HG03060 (cell line): ENCODE measurements at regions not wholly inside any gene's neighbourhood (a gene's known extent, or its start where the extent isn't known, plus 50 kb on each side); places are given as distances from the start of the nearest gene placed in this dataset.
"Not testable (repeated sequence)": the region's sequence is repeated elsewhere in the genome, so short reads cannot be mapped to it uniquely, and the experiment has no call there.

Experiments
- ATAC-seq: cut with Tn5 transposase; IDR thresholded peaks from one replicate; pipeline ENCODE4 v1.9.1; 2021; ENCODE audit warnings: low read depth, moderate number of reproducible peaks; ENCODE audit not compliant: unreplicated experiment

- ATAC-seq = no peak
Measured at GRCh38 chr2:193251909-193252308, 1057.2 kb upstream of the TMEFF2 start.

GRCh38 chr2:193250389-193250788 is 1055.7 kb upstream of the TMEFF2 start:
- no peak for ATAC-seq

- ATAC-seq = no peak
Measured at GRCh38 chr2:193240752-193241151, 1046.0 kb upstream of the TMEFF2 start.

- no peak for ATAC-seq
Measured at GRCh38 chr2:193231634-193232033, 1036.9 kb upstream of the TMEFF2 start.

GRCh38 chr2:193228276-193228675 is 1033.5 kb upstream of the TMEFF2 start:
- no peak for ATAC-seq

GRCh38 chr2:193222454-193222853 is 1027.7 kb upstream of the TMEFF2 start:
- no peak for ATAC-seq

GRCh38 chr2:193219413-193219812 is 1024.7 kb upstream of the TMEFF2 start:
- no peak for ATAC-seq

GRCh38 chr2:193201583-193201982 is 1006.9 kb upstream of the TMEFF2 start:
- no peak for ATAC-seq

GRCh38 chr2:193199322-193199721 is 1004.6 kb upstream of the TMEFF2 start:
- no peak for ATAC-seq

GRCh38 chr2:193187816-193188215 is 993.1 kb upstream of the TMEFF2 start:
- peak; percentile 47 for ATAC-seq

GRCh38 chr2:193170981-193171380 is 976.2 kb upstream of the TMEFF2 start:
- ATAC-seq = not testable (repeated sequence)

GRCh38 chr2:193156480-193156879 is 961.7 kb upstream of the TMEFF2 start:
- no peak for ATAC-seq

GRCh38 chr2:193154076-193154475 is 959.3 kb upstream of the TMEFF2 start:
- no peak for ATAC-seq

- ATAC-seq = no peak
Measured at GRCh38 chr2:193153576-193153975, 958.8 kb upstream of the TMEFF2 start.

GRCh38 chr2:193142467-193142866 is 947.7 kb upstream of the TMEFF2 start:
- ATAC-seq = not testable (repeated sequence)

- ATAC-seq = no peak
Measured at GRCh38 chr2:193141998-193142397, 947.3 kb upstream of the TMEFF2 start.

- not testable (repeated sequence) for ATAC-seq
Measured at GRCh38 chr2:193140895-193141294, 946.2 kb upstream of the TMEFF2 start.

- ATAC-seq = no peak
Measured at GRCh38 chr2:193124815-193125214, 930.1 kb upstream of the TMEFF2 start.

- ATAC-seq = no peak
Measured at GRCh38 chr2:193114827-193115226, 920.1 kb upstream of the TMEFF2 start.

- ATAC-seq = no peak
Measured at GRCh38 chr2:193112986-193113385, 918.3 kb upstream of the TMEFF2 start.

GRCh38 chr2:193103064-193103463 is 908.3 kb upstream of the TMEFF2 start:
- ATAC-seq = no peak

GRCh38 chr2:193101591-193101990 is 906.9 kb upstream of the TMEFF2 start:
- ATAC-seq = no peak

- no peak for ATAC-seq
Measured at GRCh38 chr2:193088026-193088425, 893.3 kb upstream of the TMEFF2 start.
